Hepatocyte (in vitro differentiated cells): ENCODE measurements at regions not wholly inside any gene's neighbourhood (a gene's known extent, or its start where the extent isn't known, plus 50 kb on each side); places are given as distances from the start of the nearest gene placed in this dataset.

Experiments
- DNase-seq: peaks from one replicate; pipeline ENCODE4 v3.0.0-alpha.2; 2016; ENCODE audit warnings: low spot score
- H2AFZ ChIP-seq: fragments of 200-600 bp; sonication (generic); 2 replicates; pipeline ENCODE4 v1.6.0; 2016; ENCODE audit warnings: antibody characterized with exemption, mild to moderate bottlenecking
- H3K27ac ChIP-seq: fragments of 200-600 bp; sonication (generic); 2 replicates; pipeline ENCODE4 v1.5.1; 2016; ENCODE audit warnings: mild to moderate bottlenecking
- H3K27me3 ChIP-seq: fragments of 200-600 bp; sonication (generic); 2 replicates; pipeline ENCODE4 v1.6.1; 2016
- H3K36me3 ChIP-seq: fragments of 200-600 bp; sonication (generic); replicated peaks from 2 replicates; pipeline ENCODE4 v1.5.1; 2016; ENCODE audit warnings: low read depth; ENCODE audit not compliant: insufficient read depth
- H3K4me1 ChIP-seq: fragments of 200-600 bp; sonication (generic); 2 replicates; pipeline ENCODE4 v1.5.1; 2016; ENCODE audit warnings: mild to moderate bottlenecking, moderate library complexity; ENCODE audit not compliant: insufficient read depth
- H3K4me2 ChIP-seq: fragments of 200-600 bp; sonication (generic); 2 replicates; pipeline ENCODE4 v1.6.0; 2016
- H3K4me3 ChIP-seq: fragments of 200-600 bp; sonication (generic); 2 replicates; pipeline ENCODE4 v1.5.1; 2016; ENCODE audit warnings: mild to moderate bottlenecking
- H3K79me2 ChIP-seq: fragments of 200-600 bp; sonication (generic); 2 replicates; pipeline ENCODE4 v1.6.0; 2017; ENCODE audit warnings: mild to moderate bottlenecking
- H3K9me2 ChIP-seq: fragments of 200-600 bp; sonication (generic); replicated peaks from 2 replicates; pipeline ENCODE4 v1.6.0; 2017; ENCODE audit warnings: mild to moderate bottlenecking; ENCODE audit not compliant: insufficient read depth
- H3K9me3 ChIP-seq: fragments of 200-600 bp; sonication (generic); 2 replicates; pipeline ENCODE4 v1.5.1; 2016; ENCODE audit warnings: low read depth, mild to moderate bottlenecking
- H4K20me1 ChIP-seq: fragments of 200-600 bp; sonication (generic); 2 replicates; pipeline ENCODE4 v1.6.0; 2016; ENCODE audit warnings: mild to moderate bottlenecking; ENCODE audit not compliant: insufficient read depth, poor library complexity, severe bottlenecking
- EZH2 ChIP-seq: fragments of 200-600 bp; sonication (generic); IDR thresholded peaks from 2 replicates; pipeline ENCODE4 v1.6.1; 2016; ENCODE audit warnings: antibody characterized with exemption, mild to moderate bottlenecking, borderline replicate concordance
- EZH2phosphoT487 ChIP-seq: fragments of 200-600 bp; sonication (generic); IDR thresholded peaks from one replicate; pipeline ENCODE4 v1.6.1; 2018; ENCODE audit warnings: antibody characterized with exemption, mild to moderate bottlenecking, low read depth, moderate library complexity; ENCODE audit not compliant: unreplicated experiment, severe bottlenecking
- WGBS: methylation state at CpG from one replicate; pipeline ENCODE4 v1.1.6; 2016; ENCODE audit warnings: low lambda C conversion rate; ENCODE audit errors: missing lambda C conversion rate; 5-methylcytosine and 5-hydroxymethylcytosine counted together
- TF ChIP-seq, protein P1 (sequence below): fragments of 200-600 bp; sonication (generic); IDR thresholded peaks from 2 replicates; pipeline ENCODE4 v1.5.1; 2016; ENCODE audit warnings: antibody characterized with exemption, mild to moderate bottlenecking; ENCODE audit not compliant: poor library complexity

DNA sequence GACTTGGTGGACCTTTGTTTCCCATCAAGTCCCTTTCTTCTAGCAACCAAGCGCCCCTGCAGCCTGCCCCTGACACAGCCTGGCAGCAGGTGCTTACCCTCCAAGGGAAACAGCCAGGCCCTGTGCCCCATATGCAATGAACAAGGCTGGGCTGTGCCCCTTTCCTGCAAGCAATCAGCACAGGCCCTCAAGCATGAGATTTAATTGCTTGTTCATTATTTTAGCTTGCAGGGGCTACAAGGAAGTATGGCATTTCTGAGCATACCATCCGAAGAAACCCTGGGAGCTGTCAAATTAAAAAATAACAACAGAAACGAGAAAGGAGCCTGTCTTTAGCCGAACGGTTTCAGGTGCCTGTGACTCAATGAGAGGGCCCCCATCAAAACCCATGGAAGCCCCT is 522.9 kb upstream of the ARID1B start:
- H3K36me3 ChIP-seq: no peaks in the 10 kb centered on the region
- H3K27me3 ChIP-seq: no peaks in the 10 kb centered on the region
- H3K4me2 ChIP-seq: no peak overlapping the region
- 90% methylated on average over 5 of the region's 5 CpGs for WGBS
- H2AFZ ChIP-seq: no peak overlapping the region
- TF ChIP-seq EZH2 (no peak), EZH2phosphoT487 (no peak)
- TF ChIP-seq, protein P1, sequence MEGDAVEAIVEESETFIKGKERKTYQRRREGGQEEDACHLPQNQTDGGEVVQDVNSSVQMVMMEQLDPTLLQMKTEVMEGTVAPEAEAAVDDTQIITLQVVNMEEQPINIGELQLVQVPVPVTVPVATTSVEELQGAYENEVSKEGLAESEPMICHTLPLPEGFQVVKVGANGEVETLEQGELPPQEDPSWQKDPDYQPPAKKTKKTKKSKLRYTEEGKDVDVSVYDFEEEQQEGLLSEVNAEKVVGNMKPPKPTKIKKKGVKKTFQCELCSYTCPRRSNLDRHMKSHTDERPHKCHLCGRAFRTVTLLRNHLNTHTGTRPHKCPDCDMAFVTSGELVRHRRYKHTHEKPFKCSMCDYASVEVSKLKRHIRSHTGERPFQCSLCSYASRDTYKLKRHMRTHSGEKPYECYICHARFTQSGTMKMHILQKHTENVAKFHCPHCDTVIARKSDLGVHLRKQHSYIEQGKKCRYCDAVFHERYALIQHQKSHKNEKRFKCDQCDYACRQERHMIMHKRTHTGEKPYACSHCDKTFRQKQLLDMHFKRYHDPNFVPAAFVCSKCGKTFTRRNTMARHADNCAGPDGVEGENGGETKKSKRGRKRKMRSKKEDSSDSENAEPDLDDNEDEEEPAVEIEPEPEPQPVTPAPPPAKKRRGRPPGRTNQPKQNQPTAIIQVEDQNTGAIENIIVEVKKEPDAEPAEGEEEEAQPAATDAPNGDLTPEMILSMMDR: no peak
- no peaks in the 10 kb centered on the region for H3K9me3 ChIP-seq
- no peaks in the 10 kb centered on the region for H3K4me1 ChIP-seq
- H3K4me3 ChIP-seq: no peak overlapping the region
- DNase-seq: no peak
- no peak overlapping the region for H3K27ac ChIP-seq
- H4K20me1 ChIP-seq: no peaks in the 10 kb centered on the region
- H3K79me2 ChIP-seq: no peaks in the 10 kb centered on the region
- no peaks in the 10 kb centered on the region for H3K9me2 ChIP-seq

GRCh38 chr6:156250593-156250992 is 526.6 kb upstream of the ARID1B start:
- no peak overlapping the region for H3K4me2 ChIP-seq
- no peaks in the 10 kb centered on the region for H3K9me2 ChIP-seq
- no peak for DNase-seq
- H3K4me1 ChIP-seq: no peaks in the 10 kb centered on the region
- H3K36me3 ChIP-seq: no peaks in the 10 kb centered on the region
- no peaks in the 10 kb centered on the region for H3K27me3 ChIP-seq
- no peak overlapping the region for H2AFZ ChIP-seq
- H3K9me3 ChIP-seq: no peaks in the 10 kb centered on the region
- no peak overlapping the region for H3K4me3 ChIP-seq
- no peaks in the 10 kb centered on the region for H3K79me2 ChIP-seq
- TF ChIP-seq EZH2phosphoT487 (no peak), EZH2 (no peak)
- TF ChIP-seq, protein P1: no peak
- WGBS: 89% methylated on average over 5 of the region's 5 CpGs
- H4K20me1 ChIP-seq: no peaks in the 10 kb centered on the region
- no peak overlapping the region for H3K27ac ChIP-seq

DNA sequence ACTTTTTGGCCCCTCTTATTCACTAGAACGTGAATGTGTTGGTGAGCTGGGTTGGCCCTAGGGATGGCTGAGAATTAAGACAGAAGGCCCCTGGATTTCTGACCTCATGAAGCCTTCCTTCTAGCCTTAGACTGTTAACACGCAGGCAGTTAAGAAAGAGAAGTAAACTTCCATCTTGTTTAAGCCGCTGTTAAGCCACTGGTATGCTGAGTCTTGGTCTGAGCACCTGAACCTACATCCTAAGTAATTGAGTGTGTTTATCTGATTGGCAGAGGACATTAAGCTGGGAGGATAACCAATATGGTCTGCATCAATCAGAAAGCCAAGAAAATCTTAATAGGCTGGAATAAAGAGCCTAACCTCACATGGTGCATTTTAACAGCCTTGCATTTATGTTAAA is 535.0 kb upstream of the ARID1B start:
- no peak for TF ChIP-seq EZH2phosphoT487
- TF ChIP-seq, protein P1: no peak
- TF ChIP-seq EZH2: no peak

More for the DNA sequence above, 535.0 kb upstream of the ARID1B start:
- H3K79me2 ChIP-seq: no peaks in the 10 kb centered on the region
- 79% methylated on average over 3 of the region's 3 CpGs for WGBS
- H2AFZ ChIP-seq: no peak overlapping the region
- H3K9me3 ChIP-seq: no peaks in the 10 kb centered on the region
- H3K27ac ChIP-seq: no peak overlapping the region
- no peak overlapping the region for H3K4me3 ChIP-seq
- no peak for DNase-seq
- no peaks in the 10 kb centered on the region for H4K20me1 ChIP-seq
- H3K4me2 ChIP-seq: no peak overlapping the region
- H3K4me1 ChIP-seq: no peaks in the 10 kb centered on the region
- no peaks in the 10 kb centered on the region for H3K36me3 ChIP-seq
- H3K9me2 ChIP-seq: no peaks in the 10 kb centered on the region
- no peaks in the 10 kb centered on the region for H3K27me3 ChIP-seq
